A549 (cell line): ENCODE measurements at regions not wholly inside any gene's neighbourhood (a gene's known extent, or its start where the extent isn't known, plus 50 kb on each side); places are given as distances from the start of the nearest gene placed in this dataset.

Experiments
- CEBPB ChIP-seq, 2 experiments: fragments of >200 bp in 1 of 2; sonication (Bioruptor Twin) in 1 of 2; formaldehyde crosslinking in 1 of 2; IDR thresholded peaks; 2 replicates each; pipeline ENCODE4 v1.6.1; 2012 to 2016
- CTCF ChIP-seq: fragments of >200 bp; sonication (Bioruptor Twin); formaldehyde crosslinking; IDR thresholded peaks from 3 replicates; pipeline ENCODE4 v1.5.1; 2016
- EP300 ChIP-seq, 2 experiments: fragments of >200 bp; sonication (Bioruptor Twin); formaldehyde crosslinking; IDR thresholded peaks; 2 replicates in 1 of 2; 3 replicates in 1 of 2; pipeline ENCODE4 v1.6.1; 2016 to 2017
- MAZ ChIP-seq: fragments of 150-350 bp; IDR thresholded peaks from 2 replicates; pipeline ENCODE4 v1.6.1; 2014; ENCODE audit warnings: antibody characterized with exemption, low read depth, low read length, borderline replicate concordance
- RAD21 ChIP-seq, 2 experiments: fragments of >200 bp in 1 of 2; sonication (Bioruptor Twin) in 1 of 2; formaldehyde crosslinking in 1 of 2; IDR thresholded peaks in 1 of 2; conservative IDR thresholded peaks in 1 of 2; 2 replicates in 1 of 2; 3 replicates in 1 of 2; pipeline ENCODE4 v1.6.1; 2012 to 2018; ENCODE audit warnings: inconsistent platforms in 1 of 2
- RFX5 ChIP-seq: fragments of 450-650 bp; IDR thresholded peaks from 2 replicates; pipeline ENCODE4 v1.7.1; 2014; ENCODE audit warnings: antibody characterized with exemption, mild to moderate bottlenecking, moderate library complexity
- RNF2 ChIP-seq: fragments of 200-600 bp; sonication (generic); IDR thresholded peaks from 2 replicates; pipeline ENCODE4 v1.6.1; 2016; ENCODE audit warnings: low read depth, mild to moderate bottlenecking, antibody characterized with exemption, moderate library complexity, borderline replicate concordance
- SREBF2 ChIP-seq: fragments of 450-650 bp; IDR thresholded peaks from 2 replicates; pipeline ENCODE4 v1.6.1; 2014; ENCODE audit warnings: mild to moderate bottlenecking, moderate library complexity
- ZSCAN20 ChIP-seq: fragments of 250-450 bp; sonication (Bioruptor Pico); IDR thresholded peaks from 2 replicates; pipeline ENCODE4 v1.8.0; 2022; ENCODE audit warnings: mild to moderate bottlenecking, moderate library complexity
- TF ChIP-seq, protein P1 (sequence below): fragments of 200-600 bp; sonication (generic); IDR thresholded peaks from 2 replicates; pipeline ENCODE4 v1.6.1; 2016; ENCODE audit warnings: antibody characterized with exemption, mild to moderate bottlenecking, moderate library complexity
- TF ChIP-seq, protein P2 (sequence below): fragments of 150-350 bp; IDR thresholded peaks from 2 replicates; pipeline ENCODE4 v1.6.1; 2014; ENCODE audit warnings: low read depth, mild to moderate bottlenecking, low read length

DNA sequence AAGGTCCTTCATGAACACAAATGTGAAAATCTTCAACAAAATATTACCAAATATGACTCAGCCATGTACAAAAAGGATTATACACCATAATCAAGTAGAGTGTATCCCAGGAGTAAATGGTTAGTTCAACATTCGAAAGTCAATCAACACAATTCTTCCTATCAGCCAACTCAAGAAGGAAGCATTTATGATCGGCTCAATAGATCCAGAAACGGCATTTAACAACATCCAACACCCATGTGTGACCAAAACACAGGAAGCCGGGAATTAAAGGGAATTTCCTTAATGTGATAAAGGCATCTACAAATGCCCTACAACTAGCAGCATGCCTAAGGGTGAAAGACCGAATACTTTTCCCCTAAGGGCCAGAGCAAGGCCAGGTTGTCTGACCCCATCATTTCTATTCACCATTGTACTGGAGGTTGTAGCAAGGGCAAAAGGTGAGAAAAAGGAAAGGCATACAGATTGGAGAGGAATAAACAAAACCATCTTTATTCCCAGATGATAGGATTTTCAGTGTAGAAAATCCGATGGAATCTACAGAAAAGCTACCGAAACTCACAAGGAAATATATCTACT lies 69.9 kb upstream of the CLDN5 start:
- TF ChIP-seq RFX5 (no peak), RNF2 (no peak), CTCF (no peak), EP300 (IDR thresholded peaks at IDR 0.05) (no peak), MAZ (no peak), RAD21 (conservative IDR thresholded peaks at IDR 0.05 in 1 of 2, IDR thresholded peaks at IDR 0.05 in 1 of 2) (no peak), CEBPB (IDR thresholded peaks at IDR 0.05) (no peak), SREBF2 (no peak), ZSCAN20 (CRISPR knock-in tag) (no peak)
- TF ChIP-seq, protein P1, sequence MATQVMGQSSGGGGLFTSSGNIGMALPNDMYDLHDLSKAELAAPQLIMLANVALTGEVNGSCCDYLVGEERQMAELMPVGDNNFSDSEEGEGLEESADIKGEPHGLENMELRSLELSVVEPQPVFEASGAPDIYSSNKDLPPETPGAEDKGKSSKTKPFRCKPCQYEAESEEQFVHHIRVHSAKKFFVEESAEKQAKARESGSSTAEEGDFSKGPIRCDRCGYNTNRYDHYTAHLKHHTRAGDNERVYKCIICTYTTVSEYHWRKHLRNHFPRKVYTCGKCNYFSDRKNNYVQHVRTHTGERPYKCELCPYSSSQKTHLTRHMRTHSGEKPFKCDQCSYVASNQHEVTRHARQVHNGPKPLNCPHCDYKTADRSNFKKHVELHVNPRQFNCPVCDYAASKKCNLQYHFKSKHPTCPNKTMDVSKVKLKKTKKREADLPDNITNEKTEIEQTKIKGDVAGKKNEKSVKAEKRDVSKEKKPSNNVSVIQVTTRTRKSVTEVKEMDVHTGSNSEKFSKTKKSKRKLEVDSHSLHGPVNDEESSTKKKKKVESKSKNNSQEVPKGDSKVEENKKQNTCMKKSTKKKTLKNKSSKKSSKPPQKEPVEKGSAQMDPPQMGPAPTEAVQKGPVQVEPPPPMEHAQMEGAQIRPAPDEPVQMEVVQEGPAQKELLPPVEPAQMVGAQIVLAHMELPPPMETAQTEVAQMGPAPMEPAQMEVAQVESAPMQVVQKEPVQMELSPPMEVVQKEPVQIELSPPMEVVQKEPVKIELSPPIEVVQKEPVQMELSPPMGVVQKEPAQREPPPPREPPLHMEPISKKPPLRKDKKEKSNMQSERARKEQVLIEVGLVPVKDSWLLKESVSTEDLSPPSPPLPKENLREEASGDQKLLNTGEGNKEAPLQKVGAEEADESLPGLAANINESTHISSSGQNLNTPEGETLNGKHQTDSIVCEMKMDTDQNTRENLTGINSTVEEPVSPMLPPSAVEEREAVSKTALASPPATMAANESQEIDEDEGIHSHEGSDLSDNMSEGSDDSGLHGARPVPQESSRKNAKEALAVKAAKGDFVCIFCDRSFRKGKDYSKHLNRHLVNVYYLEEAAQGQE: no peak
- TF ChIP-seq, protein P2, sequence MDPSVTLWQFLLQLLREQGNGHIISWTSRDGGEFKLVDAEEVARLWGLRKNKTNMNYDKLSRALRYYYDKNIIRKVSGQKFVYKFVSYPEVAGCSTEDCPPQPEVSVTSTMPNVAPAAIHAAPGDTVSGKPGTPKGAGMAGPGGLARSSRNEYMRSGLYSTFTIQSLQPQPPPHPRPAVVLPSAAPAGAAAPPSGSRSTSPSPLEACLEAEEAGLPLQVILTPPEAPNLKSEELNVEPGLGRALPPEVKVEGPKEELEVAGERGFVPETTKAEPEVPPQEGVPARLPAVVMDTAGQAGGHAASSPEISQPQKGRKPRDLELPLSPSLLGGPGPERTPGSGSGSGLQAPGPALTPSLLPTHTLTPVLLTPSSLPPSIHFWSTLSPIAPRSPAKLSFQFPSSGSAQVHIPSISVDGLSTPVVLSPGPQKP: no peak
